ENCODE measurements at regions not wholly inside any gene's neighbourhood (a gene's known extent, or its start where the extent isn't known, plus 50 kb on each side); places are given as distances from the start of the nearest gene placed in this dataset.
"Not testable (repeated sequence)": the region's sequence is repeated elsewhere in the genome, so short reads cannot be mapped to it uniquely, and the experiment has no call there.

DNA sequence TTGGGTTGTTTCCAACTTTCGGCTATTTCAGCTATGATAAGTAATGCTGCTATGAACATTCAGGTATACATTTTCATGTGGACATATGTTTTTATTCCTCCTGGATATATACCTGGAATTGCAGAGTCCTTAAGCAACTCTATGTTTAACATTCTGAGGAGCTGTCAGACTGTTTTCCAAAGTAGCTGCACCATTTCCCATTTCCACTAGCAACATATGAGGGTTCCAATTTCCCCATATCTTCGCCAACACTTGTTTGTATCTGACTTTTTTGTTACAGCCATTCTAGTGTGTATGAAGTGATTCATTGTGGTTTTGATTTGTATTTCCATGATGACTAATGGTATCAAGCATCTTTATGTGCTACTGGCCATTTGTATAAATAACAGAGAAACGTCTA is 295.7 kb downstream of the CEP170 start:
- not testable (repeated sequence) for TF ChIP-seq EZH2phosphoT487 (IDR thresholded peaks at IDR 0.05; ENCODE audit: borderline replicate concordance, low read depth, low read length)
- TF ChIP-seq, protein P1, sequence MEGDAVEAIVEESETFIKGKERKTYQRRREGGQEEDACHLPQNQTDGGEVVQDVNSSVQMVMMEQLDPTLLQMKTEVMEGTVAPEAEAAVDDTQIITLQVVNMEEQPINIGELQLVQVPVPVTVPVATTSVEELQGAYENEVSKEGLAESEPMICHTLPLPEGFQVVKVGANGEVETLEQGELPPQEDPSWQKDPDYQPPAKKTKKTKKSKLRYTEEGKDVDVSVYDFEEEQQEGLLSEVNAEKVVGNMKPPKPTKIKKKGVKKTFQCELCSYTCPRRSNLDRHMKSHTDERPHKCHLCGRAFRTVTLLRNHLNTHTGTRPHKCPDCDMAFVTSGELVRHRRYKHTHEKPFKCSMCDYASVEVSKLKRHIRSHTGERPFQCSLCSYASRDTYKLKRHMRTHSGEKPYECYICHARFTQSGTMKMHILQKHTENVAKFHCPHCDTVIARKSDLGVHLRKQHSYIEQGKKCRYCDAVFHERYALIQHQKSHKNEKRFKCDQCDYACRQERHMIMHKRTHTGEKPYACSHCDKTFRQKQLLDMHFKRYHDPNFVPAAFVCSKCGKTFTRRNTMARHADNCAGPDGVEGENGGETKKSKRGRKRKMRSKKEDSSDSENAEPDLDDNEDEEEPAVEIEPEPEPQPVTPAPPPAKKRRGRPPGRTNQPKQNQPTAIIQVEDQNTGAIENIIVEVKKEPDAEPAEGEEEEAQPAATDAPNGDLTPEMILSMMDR (conservative IDR thresholded peaks at IDR 0.05; ENCODE audit: low read length) = not testable (repeated sequence)

Measured in OCI-LY7 (cell line).